ENCODE measurements at regions not wholly inside any gene's neighbourhood (a gene's known extent, or its start where the extent isn't known, plus 50 kb on each side); places are given as distances from the start of the nearest gene placed in this dataset.

GRCh38 chr5:60453186-60453976, 246.6 kb downstream of the DEPDC1B start:
- no peak for DNase-seq
- no peaks in the 10 kb centered on the region for H3K79me2 ChIP-seq (ENCODE audit: low read depth)
- no peaks in the 10 kb centered on the region for H3K4me1 ChIP-seq (replicated peaks; ENCODE audit: insufficient read depth)
- ChIA-PET POLR2A (ENCODE audit: unreplicated experiment) (interaction anchor here (0.6 kb wide), 1 partner anchor 538 kb away, joined by 12 read pairs; no protein-coding TSS in a partner anchor), CTCF (no interaction called here)
- H3K4me2 ChIP-seq = no peak overlapping the region
- H3F3A ChIP-seq (ENCODE audit: insufficient read depth, low read depth) = no peaks in the 10 kb centered on the region
- H3K27me3 ChIP-seq (ENCODE audit: insufficient read depth, low read depth) = no peaks in the 10 kb centered on the region
- H4K20me1 ChIP-seq (ENCODE audit: insufficient read depth) = no peaks in the 10 kb centered on the region
- TF ChIP-seq CTCF (conservative IDR thresholded peaks at IDR 0.05) (no peak), EZH2 (IDR thresholded peaks at IDR 0.05; ENCODE audit: low read depth) (no peak)
- no peaks in the 10 kb centered on the region for H3K9me3 ChIP-seq (ENCODE audit: insufficient read depth, low read depth)
- no peaks in the 10 kb centered on the region for H3K9me2 ChIP-seq (ENCODE audit: insufficient read depth)
- intact Hi-C loops (cut with micrococcal nuclease; ENCODE audit: unreplicated experiment) = no loop called here
- no peak overlapping the region for H3K4me3 ChIP-seq
- H3K27ac ChIP-seq = no peak overlapping the region
- BruUV-seq (replicated peaks) = no TSS peak
- H2AFZ ChIP-seq = no peak overlapping the region
- H3K36me3 ChIP-seq (ENCODE audit: low read depth) = no peaks in the 10 kb centered on the region

GRCh38 chr5:60448600-60448999, 251.4 kb downstream of the DEPDC1B start:
- H3K27ac ChIP-seq = no peak overlapping the region
- no peak overlapping the region for H3K4me2 ChIP-seq
- H2AFZ ChIP-seq = no peak overlapping the region
- no TSS peak for BruUV-seq (replicated peaks)
- no peaks in the 10 kb centered on the region for H3K9me3 ChIP-seq (ENCODE audit: insufficient read depth, low read depth)
- ChIA-PET POLR2A (ENCODE audit: unreplicated experiment) (no interaction called here), CTCF (no interaction called here)
- H3K36me3 ChIP-seq (ENCODE audit: low read depth) = no peaks in the 10 kb centered on the region
- no peaks in the 10 kb centered on the region for H4K20me1 ChIP-seq (ENCODE audit: insufficient read depth)
- no peak for DNase-seq
- H3F3A ChIP-seq (ENCODE audit: insufficient read depth, low read depth) = no peaks in the 10 kb centered on the region
- H3K4me1 ChIP-seq (replicated peaks; ENCODE audit: insufficient read depth) = no peaks in the 10 kb centered on the region
- H3K4me3 ChIP-seq = no peak overlapping the region
- intact Hi-C loops (cut with micrococcal nuclease; ENCODE audit: unreplicated experiment) = no loop called here
- no peaks in the 10 kb centered on the region for H3K9me2 ChIP-seq (ENCODE audit: insufficient read depth)
- no peaks in the 10 kb centered on the region for H3K79me2 ChIP-seq (ENCODE audit: low read depth)
- no peak for TF ChIP-seq CTCF (conservative IDR thresholded peaks at IDR 0.05)
- TF ChIP-seq EZH2 (IDR thresholded peaks at IDR 0.05; ENCODE audit: low read depth) = no peak
- no peaks in the 10 kb centered on the region for H3K27me3 ChIP-seq (ENCODE audit: insufficient read depth, low read depth)

GRCh38 chr5:60447488-60447920, 252.5 kb downstream of the DEPDC1B start:
- no peak for DNase-seq
- BruUV-seq (replicated peaks) = no TSS peak
- TF ChIP-seq EZH2 (IDR thresholded peaks at IDR 0.05; ENCODE audit: low read depth) (no peak), CTCF (conservative IDR thresholded peaks at IDR 0.05) (no peak)
- Histone ChIP-seq H3K4me3 (no peak overlapping the region), H2AFZ (no peak overlapping the region), H3K4me2 (no peak overlapping the region), H3K9me3 (ENCODE audit: insufficient read depth, low read depth) (no peaks in the 10 kb centered on the region), H3K9me2 (ENCODE audit: insufficient read depth) (no peaks in the 10 kb centered on the region), H3K79me2 (ENCODE audit: low read depth) (no peaks in the 10 kb centered on the region), H3K36me3 (ENCODE audit: low read depth) (no peaks in the 10 kb centered on the region), H3K4me1 (replicated peaks; ENCODE audit: insufficient read depth) (no peaks in the 10 kb centered on the region), H4K20me1 (ENCODE audit: insufficient read depth) (no peaks in the 10 kb centered on the region), H3K27me3 (ENCODE audit: insufficient read depth, low read depth) (no peaks in the 10 kb centered on the region), H3K27ac (no peak overlapping the region), H3F3A (ENCODE audit: insufficient read depth, low read depth) (no peaks in the 10 kb centered on the region)
- POLR2A ChIA-PET (ENCODE audit: unreplicated experiment) = no interaction called here
- intact Hi-C loops (cut with micrococcal nuclease; ENCODE audit: unreplicated experiment) = no loop called here
- CTCF ChIA-PET = no interaction called here
